SU-DHL-6 (cell line): ENCODE measurements at regions not wholly inside any gene's neighbourhood (a gene's known extent, or its start where the extent isn't known, plus 50 kb on each side); places are given as distances from the start of the nearest gene placed in this dataset.

Experiments used
- H2AFZ ChIP-seq: fragments of 200-600 bp; sonication (generic); 2 replicates; pipeline ENCODE4 v1.6.1; 2014; ENCODE audit warnings: low read depth, mild to moderate bottlenecking, moderate library complexity, mixed read lengths, antibody characterized with exemption, low read length; ENCODE audit not compliant: severe bottlenecking
- H3F3A ChIP-seq: fragments of 200-600 bp; shearing (Covaris generic); 2 replicates; pipeline ENCODE4 v1.6.0; 2016; ENCODE audit warnings: antibody characterized with exemption, mild to moderate bottlenecking; ENCODE audit not compliant: insufficient read depth
- H3K27ac ChIP-seq: fragments of 200-600 bp; sonication (generic); 2 replicates; pipeline ENCODE4 v1.5.1; 2016; ENCODE audit warnings: low read depth, mild to moderate bottlenecking, low read length, moderate library complexity, mixed read lengths
- H3K27me3 ChIP-seq: fragments of 200-600 bp; sonication (generic), shearing (Covaris generic); 2 replicates; pipeline ENCODE4 v1.6.0; 2014; ENCODE audit warnings: mild to moderate bottlenecking, low read length
- H3K36me3 ChIP-seq: fragments of 200-600 bp; sonication (generic); 2 replicates; pipeline ENCODE4 v1.6.1; 2014; ENCODE audit warnings: mild to moderate bottlenecking, low read length, mixed read lengths
- H3K4me2 ChIP-seq: fragments of 300-600, 200-600 bp; shearing (Covaris generic), sonication (generic); 2 replicates; pipeline ENCODE4 v1.6.0; 2014; ENCODE audit warnings: low read length, low read depth, mild to moderate bottlenecking; ENCODE audit not compliant: poor library complexity, severe bottlenecking
- H3K4me3 ChIP-seq: fragments of 200-600 bp; sonication (generic); 2 replicates; pipeline ENCODE4 v1.5.1; 2014; ENCODE audit warnings: antibody characterized with exemption, low read length, mild to moderate bottlenecking, mixed read lengths; ENCODE audit not compliant: insufficient read depth, poor library complexity, severe bottlenecking
- H3K79me2 ChIP-seq: fragments of 200-600 bp; sonication (generic); 2 replicates; pipeline ENCODE4 v1.6.1; 2014; ENCODE audit warnings: mild to moderate bottlenecking, low read length, moderate library complexity; ENCODE audit not compliant: insufficient read depth
- H3K9ac ChIP-seq: fragments of 200-600 bp; sonication (generic); 2 replicates; pipeline ENCODE4 v1.7.0; 2014; ENCODE audit warnings: mild to moderate bottlenecking, low read length
- H3K9me2 ChIP-seq: fragments of 200-600 bp; sonication (generic); replicated peaks from 2 replicates; pipeline ENCODE4 v1.6.1; 2014; ENCODE audit warnings: low read length; ENCODE audit not compliant: insufficient read depth
- H3K9me3 ChIP-seq: fragments of 200-600 bp; sonication (generic); 2 replicates; pipeline ENCODE4 v1.6.1; 2014; ENCODE audit warnings: low read length, mixed read lengths; ENCODE audit not compliant: insufficient read depth
- H4K20me1 ChIP-seq: fragments of 200-600 bp; sonication (generic); 2 replicates; pipeline ENCODE4 v1.6.1; 2014; ENCODE audit warnings: low read depth, mild to moderate bottlenecking, antibody characterized with exemption, low read length, moderate library complexity, mixed read lengths
- EZH2phosphoT487 ChIP-seq: fragments of 200-600 bp; sonication (generic), shearing (Covaris generic); conservative IDR thresholded peaks from 2 replicates; pipeline ENCODE4 v1.6.1; 2018; ENCODE audit warnings: mild to moderate bottlenecking, antibody characterized with exemption, low read length, moderate library complexity, mixed read lengths
- TF ChIP-seq, protein P1 (sequence below): fragments of 200-600 bp; sonication (generic); IDR thresholded peaks from one replicate; pipeline ENCODE4 v1.5.1; 2017; ENCODE audit warnings: antibody characterized with exemption, mild to moderate bottlenecking, low read length, moderate library complexity; ENCODE audit not compliant: insufficient read depth, poor library complexity, severe bottlenecking

DNA sequence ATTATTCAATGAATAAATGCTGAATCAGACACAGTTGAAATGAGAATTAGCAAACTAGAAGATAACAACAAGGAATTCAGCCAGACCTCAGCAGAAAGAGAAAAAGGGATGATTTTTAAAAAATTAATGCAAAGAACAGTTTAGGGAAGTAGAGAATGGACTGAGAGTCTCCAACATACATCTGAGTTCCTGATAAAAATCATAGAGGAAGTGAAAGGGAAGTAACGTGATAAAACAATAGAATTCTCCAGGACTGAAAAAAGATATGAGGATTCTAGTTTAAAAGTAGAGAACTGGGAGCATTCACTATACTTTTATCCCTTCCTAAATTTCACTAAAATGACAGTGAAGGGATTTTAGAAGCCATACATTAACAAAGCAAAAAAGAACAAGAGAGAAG is 592.0 kb downstream of the SOX6 start:
- no peaks in the 10 kb centered on the region for H4K20me1 ChIP-seq
- TF ChIP-seq, protein P1, sequence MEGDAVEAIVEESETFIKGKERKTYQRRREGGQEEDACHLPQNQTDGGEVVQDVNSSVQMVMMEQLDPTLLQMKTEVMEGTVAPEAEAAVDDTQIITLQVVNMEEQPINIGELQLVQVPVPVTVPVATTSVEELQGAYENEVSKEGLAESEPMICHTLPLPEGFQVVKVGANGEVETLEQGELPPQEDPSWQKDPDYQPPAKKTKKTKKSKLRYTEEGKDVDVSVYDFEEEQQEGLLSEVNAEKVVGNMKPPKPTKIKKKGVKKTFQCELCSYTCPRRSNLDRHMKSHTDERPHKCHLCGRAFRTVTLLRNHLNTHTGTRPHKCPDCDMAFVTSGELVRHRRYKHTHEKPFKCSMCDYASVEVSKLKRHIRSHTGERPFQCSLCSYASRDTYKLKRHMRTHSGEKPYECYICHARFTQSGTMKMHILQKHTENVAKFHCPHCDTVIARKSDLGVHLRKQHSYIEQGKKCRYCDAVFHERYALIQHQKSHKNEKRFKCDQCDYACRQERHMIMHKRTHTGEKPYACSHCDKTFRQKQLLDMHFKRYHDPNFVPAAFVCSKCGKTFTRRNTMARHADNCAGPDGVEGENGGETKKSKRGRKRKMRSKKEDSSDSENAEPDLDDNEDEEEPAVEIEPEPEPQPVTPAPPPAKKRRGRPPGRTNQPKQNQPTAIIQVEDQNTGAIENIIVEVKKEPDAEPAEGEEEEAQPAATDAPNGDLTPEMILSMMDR = no peak
- no peak for TF ChIP-seq EZH2phosphoT487
- no peak overlapping the region for H3K4me2 ChIP-seq
- H3K36me3 ChIP-seq = no peaks in the 10 kb centered on the region
- H3K9me2 ChIP-seq = no peaks in the 10 kb centered on the region
- H3K9me3 ChIP-seq = no peaks in the 10 kb centered on the region
- no peaks in the 10 kb centered on the region for H3K79me2 ChIP-seq
- no peak overlapping the region for H3K9ac ChIP-seq
- no peaks in the 10 kb centered on the region for H3F3A ChIP-seq
- H3K27ac ChIP-seq = no peak overlapping the region
- H3K4me3 ChIP-seq = no peak overlapping the region
- H3K27me3 ChIP-seq = no peaks in the 10 kb centered on the region
- no peak overlapping the region for H2AFZ ChIP-seq

DNA sequence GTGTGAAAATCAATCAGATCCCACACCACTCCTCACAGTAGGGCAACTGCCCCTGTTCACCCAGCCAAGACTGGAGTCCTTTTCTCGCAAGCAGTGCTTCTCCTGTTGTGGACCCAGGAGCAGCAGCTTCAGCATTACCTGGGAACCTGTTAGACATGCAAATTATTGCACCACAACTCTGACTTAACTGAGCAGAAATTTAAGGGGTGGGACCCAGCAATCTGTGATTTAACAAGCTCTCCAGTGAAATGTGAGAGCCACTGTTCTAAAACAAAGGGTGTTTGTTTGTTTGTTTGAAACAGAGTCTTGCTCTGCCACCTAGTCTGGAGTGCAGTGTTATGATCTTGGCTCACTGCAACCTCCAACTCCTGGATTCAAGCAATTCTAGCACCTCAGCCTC is 591.4 kb downstream of the SOX6 start:
- Histone ChIP-seq H3K9me3 (no peaks in the 10 kb centered on the region), H4K20me1 (no peaks in the 10 kb centered on the region), H3K9me2 (no peaks in the 10 kb centered on the region), H3K4me2 (no peak overlapping the region), H3K79me2 (no peaks in the 10 kb centered on the region), H3K9ac (no peak overlapping the region), H3K27me3 (no peaks in the 10 kb centered on the region), H3K27ac (no peak overlapping the region), H3K36me3 (no peaks in the 10 kb centered on the region), H3F3A (no peaks in the 10 kb centered on the region), H2AFZ (no peak overlapping the region), H3K4me3 (no peak overlapping the region)
- TF ChIP-seq, protein P1 = no peak
- TF ChIP-seq EZH2phosphoT487 = no peak

DNA sequence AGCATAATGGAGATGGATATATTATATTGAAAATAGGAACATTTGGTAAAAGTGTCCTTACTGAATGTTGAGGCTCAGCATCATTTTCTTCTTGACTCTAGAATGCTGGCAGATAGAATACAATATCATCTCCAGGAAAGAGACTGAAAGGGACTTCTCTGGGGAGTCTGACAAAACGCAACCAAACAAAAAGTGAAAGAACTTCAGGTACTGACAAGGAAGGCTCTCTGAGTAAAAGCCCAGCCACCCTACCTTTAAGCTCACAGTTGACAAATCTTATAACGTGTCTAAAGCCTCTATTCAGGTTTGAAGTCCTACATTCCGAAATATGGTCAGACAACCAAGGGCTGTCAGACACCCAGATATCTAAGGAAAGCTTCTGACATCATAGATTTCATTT is 590.8 kb downstream of the SOX6 start:
- H3K9ac ChIP-seq = no peak overlapping the region
- H3K79me2 ChIP-seq = no peaks in the 10 kb centered on the region
- H3K9me3 ChIP-seq = no peaks in the 10 kb centered on the region
- H3K27me3 ChIP-seq = no peaks in the 10 kb centered on the region
- no peaks in the 10 kb centered on the region for H3F3A ChIP-seq
- H4K20me1 ChIP-seq = no peaks in the 10 kb centered on the region
- H3K27ac ChIP-seq = no peak overlapping the region
- no peak overlapping the region for H3K4me2 ChIP-seq
- H2AFZ ChIP-seq = no peak overlapping the region
- no peak overlapping the region for H3K4me3 ChIP-seq
- H3K9me2 ChIP-seq = no peaks in the 10 kb centered on the region
- H3K36me3 ChIP-seq = no peaks in the 10 kb centered on the region
- TF ChIP-seq, protein P1 = no peak
- TF ChIP-seq EZH2phosphoT487 = no peak
